Fibroblast of skin of right biceps (primary cell): ENCODE measurements at regions not wholly inside any gene's neighbourhood (a gene's known extent, or its start where the extent isn't known, plus 50 kb on each side); places are given as distances from the start of the nearest gene placed in this dataset.

Source experiments
- DNase-seq: peaks from one replicate; pipeline ENCODE4 v3.0.0-alpha.2; 2013

GRCh38 chr14:97625477-97625876 is 828.3 kb downstream of the VRK1 start:
- no peak for DNase-seq

GRCh38 chr14:97626088-97626487 is 828.9 kb downstream of the VRK1 start:
- no peak for DNase-seq

GRCh38 chr14:97630249-97630648 is 833.1 kb downstream of the VRK1 start:
- DNase-seq, result no peak

GRCh38 chr14:97633131-97633738 is 836.1 kb downstream of the VRK1 start:
- no peak for DNase-seq

GRCh38 chr14:97634751-97635150 is 837.6 kb downstream of the VRK1 start:
- peak; percentile 27 for DNase-seq

GRCh38 chr14:97638864-97639263 is 841.7 kb downstream of the VRK1 start:
- no peak for DNase-seq

- DNase-seq, result no peak
Measured at GRCh38 chr14:97640031-97640430, 842.8 kb downstream of the VRK1 start.

GRCh38 chr14:97641827-97642226 is 844.6 kb downstream of the VRK1 start:
- DNase-seq, result peak; percentile 26

- peak; percentile 24 for DNase-seq
Measured at GRCh38 chr14:97642631-97643030, 845.4 kb downstream of the VRK1 start.

GRCh38 chr14:97644365-97644764 is 847.2 kb downstream of the VRK1 start:
- DNase-seq, result no peak

- no peak for DNase-seq
Measured at GRCh38 chr14:97649752-97650151, 852.6 kb downstream of the VRK1 start.

GRCh38 chr14:97655169-97655948 is 858.2 kb downstream of the VRK1 start:
- no peak for DNase-seq

- DNase-seq, result no peak
Measured at GRCh38 chr14:97657609-97658008, 860.4 kb downstream of the VRK1 start.

- DNase-seq, result peak; percentile 75
Measured at GRCh38 chr14:97687944-97688630, 890.9 kb downstream of the VRK1 start.

GRCh38 chr14:97688631-97689336 is 891.6 kb downstream of the VRK1 start:
- no peak for DNase-seq

- DNase-seq, result no peak
Measured at GRCh38 chr14:97692084-97692483, 894.9 kb downstream of the VRK1 start.

GRCh38 chr14:97695456-97695981 is 898.3 kb downstream of the VRK1 start:
- DNase-seq, result peak; percentile 60

GRCh38 chr14:97697772-97698171 is 900.6 kb downstream of the VRK1 start:
- DNase-seq, result no peak

- DNase-seq, result no peak
Measured at GRCh38 chr14:97699026-97699425, 901.8 kb downstream of the VRK1 start.

GRCh38 chr14:97703006-97703760 is 906.0 kb downstream of the VRK1 start:
- DNase-seq, result no peak

- DNase-seq, result no peak
Measured at GRCh38 chr14:97704316-97704885, 907.2 kb downstream of the VRK1 start.

GRCh38 chr14:97705107-97705506 is 907.9 kb downstream of the VRK1 start:
- DNase-seq, result no peak
